Stimulated activated CD4-positive, alpha-beta T cell treated with anti-CD3 and anti-CD28 coated beads, Interleukin-1b, Interleukin-23, amount 100 ng/mL, for 4 hours (primary cell): ENCODE measurements at regions not wholly inside any gene's neighbourhood (a gene's known extent, or its start where the extent isn't known, plus 50 kb on each side); places are given as distances from the start of the nearest gene placed in this dataset.
"Not testable (repeated sequence)": the region's sequence is repeated elsewhere in the genome, so short reads cannot be mapped to it uniquely, and the experiment has no call there.

Experiments used
- DNase-seq, 2 donors: peaks; one replicate each; pipeline ENCODE4 v3.0.0-alpha.2; 2020; ENCODE audit warnings: low read depth in 2 of 2

DNA sequence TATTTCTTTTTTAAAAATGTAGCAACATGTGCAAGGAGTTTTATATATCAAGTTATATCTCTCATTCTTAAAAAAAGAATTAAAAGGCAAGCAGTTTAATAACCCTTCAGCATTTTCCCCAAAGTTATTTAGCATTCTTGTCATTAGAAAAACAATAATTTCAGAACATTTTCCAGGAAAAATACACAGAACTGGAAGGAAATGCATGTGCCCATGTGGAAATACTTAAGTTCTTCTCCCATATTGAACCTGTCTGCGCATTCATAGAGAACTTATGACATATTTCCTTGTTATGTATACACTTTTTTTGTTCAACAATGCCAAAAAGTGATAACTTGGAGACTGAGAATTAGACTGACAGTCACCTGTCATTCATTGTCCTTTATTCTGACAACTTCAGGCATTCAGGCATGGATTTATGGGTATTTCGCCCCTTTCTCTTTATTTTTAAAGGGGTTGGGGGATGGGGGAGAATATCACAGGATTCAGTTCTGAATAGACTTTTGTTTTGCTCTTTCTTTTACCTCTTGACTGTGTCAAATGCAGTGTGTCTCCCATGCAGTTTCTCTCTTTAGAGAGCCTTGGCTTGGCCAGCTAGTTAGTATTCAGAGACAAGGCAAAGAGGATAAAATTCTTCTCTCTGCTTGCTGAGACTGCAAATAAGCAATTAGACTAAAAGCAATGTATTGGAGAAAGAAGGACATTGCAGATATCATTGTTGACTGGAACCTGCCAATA, 701.0 kb downstream of the NR2F1-AS1 start:
- DNase-seq: no peak

- DNase-seq: no peak
Measured at GRCh38 chr5:92874790-92875189, 706.2 kb downstream of the NR2F1-AS1 start.

- no peak for DNase-seq
Measured at GRCh38 chr5:92868442-92868841, 712.6 kb downstream of the NR2F1-AS1 start.

DNA sequence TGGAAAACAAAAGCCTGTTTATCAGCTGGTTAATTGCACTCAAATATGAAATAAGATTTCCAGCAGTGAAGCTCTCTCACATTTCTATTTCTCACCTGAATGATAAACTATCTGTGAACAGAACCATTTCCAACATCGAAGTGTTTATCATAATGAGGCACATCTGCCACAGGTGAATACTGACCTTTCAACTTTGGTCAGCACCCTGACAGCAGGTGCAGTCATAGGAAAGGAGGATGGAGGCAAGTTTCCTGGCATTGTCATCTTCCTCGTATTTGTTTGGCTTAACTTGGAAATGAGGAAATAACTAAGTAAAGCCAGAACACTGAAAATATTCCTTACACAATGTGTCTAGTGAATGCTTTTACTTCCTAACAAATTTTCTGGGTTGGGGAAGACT, 716.4 kb downstream of the NR2F1-AS1 start:
- DNase-seq: no peak

GRCh38 chr5:92863666-92864065, 717.4 kb downstream of the NR2F1-AS1 start:
- DNase-seq: no peak

- no peak for DNase-seq
Measured at GRCh38 chr5:92861531-92862285, 719.3 kb downstream of the NR2F1-AS1 start.

- no peak for DNase-seq
Measured at GRCh38 chr5:92860061-92860460, 721.0 kb downstream of the NR2F1-AS1 start.

GRCh38 chr5:92852219-92852618, 728.8 kb downstream of the NR2F1-AS1 start:
- no peak for DNase-seq

GRCh38 chr5:92850886-92851285, 730.1 kb downstream of the NR2F1-AS1 start:
- no peak for DNase-seq

- DNase-seq: no peak
Measured at GRCh38 chr5:92849756-92850155, 731.3 kb downstream of the NR2F1-AS1 start.

GRCh38 chr5:92841604-92842155, 739.3 kb downstream of the NR2F1-AS1 start:
- DNase-seq: no peak

DNA sequence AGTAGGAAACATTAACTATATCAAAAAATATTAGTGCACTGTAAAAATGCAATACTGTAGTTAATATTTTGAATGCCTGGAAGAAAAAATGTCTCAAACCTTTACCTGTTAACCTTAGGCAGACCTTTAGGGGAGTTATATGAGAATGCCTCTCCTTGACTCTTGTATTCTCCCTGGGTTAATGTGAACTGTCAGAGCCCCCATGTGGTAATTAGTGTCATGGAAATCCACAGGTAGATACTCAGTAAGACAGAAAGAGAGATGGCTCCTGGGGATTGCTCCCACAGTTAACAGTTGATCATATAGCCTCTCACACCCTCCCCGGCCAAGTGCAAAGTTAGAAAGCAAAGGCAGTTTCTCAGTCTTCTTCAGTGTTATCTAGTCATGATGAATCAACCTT, 742.8 kb downstream of the NR2F1-AS1 start:
- DNase-seq: no peak

GRCh38 chr5:92836855-92837755, 743.9 kb downstream of the NR2F1-AS1 start:
- DNase-seq: no peak

DNA sequence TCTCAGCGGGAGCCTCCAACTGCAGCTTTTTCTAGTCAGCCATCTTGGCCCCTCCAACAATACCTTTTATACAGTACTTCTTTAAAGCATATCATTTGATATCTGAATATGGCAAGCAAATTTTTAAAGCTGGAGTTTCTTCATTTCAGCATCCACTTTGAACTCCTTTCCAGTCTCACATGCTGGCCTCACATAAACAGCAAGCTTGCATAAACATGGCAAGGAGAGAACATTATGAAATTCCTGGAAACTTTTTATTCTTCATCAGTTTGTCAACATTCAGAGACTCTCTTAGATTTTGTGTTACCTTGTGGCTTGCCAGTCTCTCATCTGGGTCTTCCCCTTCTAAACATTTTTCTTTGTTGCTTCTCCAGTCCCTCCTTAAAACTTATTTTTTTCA, 745.3 kb downstream of the NR2F1-AS1 start:
- DNase-seq: no peak

- DNase-seq: not testable (repeated sequence)
Measured at GRCh38 chr5:92823551-92823950, 757.5 kb downstream of the NR2F1-AS1 start.

GRCh38 chr5:92822183-92822582, 758.8 kb downstream of the NR2F1-AS1 start:
- no peak for DNase-seq

DNA sequence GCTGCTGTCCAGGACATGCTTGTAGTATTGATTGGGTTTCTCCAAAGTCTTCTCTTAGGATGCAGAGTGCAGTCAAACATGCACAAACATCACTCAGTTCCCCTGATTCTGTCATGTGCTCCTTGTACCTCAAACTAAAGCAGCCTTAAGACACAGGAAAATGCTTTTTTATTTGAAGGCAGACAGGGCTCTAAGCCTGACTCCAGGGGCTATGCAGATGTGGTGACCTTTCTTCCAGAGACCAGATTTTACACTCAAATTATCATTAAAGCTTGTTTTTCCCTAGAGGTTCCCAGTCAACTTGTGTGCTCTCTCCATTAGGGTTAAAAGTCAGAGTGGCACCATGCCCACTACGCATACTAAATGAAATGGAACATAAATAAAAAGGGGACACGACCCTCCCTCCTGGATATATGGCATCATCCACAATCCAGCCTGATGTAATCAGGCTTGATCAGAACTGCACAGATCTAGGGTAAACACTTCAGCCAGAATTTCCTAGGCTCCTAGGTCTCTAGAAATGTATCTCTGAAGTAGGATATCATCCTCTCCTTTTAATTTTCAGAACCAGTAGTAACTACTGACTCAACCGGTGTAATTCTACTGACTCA, 771.1 kb downstream of the NR2F1-AS1 start:
- no peak for DNase-seq

GRCh38 chr5:92808474-92808873, 772.5 kb downstream of the NR2F1-AS1 start:
- DNase-seq: no peak

DNA sequence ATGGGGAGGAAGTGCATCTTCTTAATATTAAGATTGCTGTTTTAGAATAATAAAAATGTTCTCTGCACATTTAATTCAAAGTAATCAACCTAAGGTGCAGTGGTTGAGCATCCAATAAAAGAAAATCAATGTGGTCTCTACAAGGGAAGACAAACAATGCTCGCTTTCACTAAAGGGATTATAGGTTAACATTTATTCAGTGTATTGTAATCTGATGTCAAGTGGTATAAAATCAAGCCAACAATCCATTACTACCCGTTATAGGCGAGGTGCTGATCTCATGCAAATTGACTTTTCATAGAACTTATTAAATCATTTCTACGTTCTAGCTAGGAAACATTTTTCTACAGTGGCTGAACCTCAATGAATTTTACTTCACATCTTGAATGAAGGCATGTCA, 773.9 kb downstream of the NR2F1-AS1 start:
- DNase-seq: no peak

DNA sequence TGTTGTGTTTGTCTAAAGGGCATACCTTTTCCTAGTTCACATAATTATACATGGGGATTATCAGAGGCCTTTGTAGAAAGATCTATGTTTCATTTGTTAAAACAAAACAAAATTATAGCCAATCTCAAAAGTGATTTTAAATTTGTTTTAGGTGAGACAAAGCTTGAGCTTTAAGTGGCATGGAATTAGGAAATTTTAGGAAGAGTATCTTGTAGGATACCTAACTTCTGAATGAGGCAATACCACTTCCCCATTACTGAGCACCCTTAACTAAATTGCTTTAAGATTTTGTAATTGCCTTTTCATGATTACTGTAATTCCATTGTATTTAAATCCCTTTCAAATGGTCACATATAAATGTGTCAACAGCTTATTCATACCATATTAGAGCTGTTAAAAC, 775.6 kb downstream of the NR2F1-AS1 start:
- DNase-seq: no peak

DNA sequence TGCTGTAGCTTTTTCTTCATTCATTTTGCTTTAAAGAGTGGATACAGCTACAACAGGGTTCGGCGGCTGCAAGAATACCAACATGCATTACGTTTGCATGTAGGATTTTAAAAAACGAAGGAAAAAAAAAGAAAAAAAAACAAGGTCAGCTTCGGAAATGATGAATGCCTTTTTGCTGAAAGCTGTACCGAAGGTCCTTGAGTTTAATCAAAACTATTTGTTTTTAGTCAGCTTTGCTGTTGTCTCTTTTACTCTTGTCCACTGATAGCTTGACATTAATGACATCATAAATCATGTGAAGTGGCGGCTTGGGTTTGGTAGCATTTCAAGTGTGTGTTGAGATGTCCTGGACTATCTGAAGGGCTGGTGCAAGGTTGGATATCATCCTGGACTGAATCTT, 779.1 kb downstream of the NR2F1-AS1 start:
- no peak for DNase-seq

DNA sequence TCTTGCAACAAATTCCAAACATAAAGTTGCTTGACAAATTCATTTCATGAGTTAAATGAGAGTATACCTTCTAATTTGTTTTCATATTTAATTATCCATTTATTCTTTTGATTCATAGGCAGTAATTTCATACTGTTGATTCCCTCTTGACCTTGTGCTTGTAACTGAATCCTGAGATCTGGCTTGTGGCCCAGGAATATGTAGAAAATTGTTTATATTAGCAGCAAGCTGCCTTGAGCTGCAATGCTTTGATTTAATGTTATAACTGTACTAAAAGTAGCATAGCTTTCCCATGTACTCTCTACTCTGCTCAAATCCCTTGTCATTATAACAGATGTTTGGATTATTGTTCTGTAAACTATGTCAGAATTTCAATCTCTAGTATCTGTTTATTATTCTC, 780.7 kb downstream of the NR2F1-AS1 start:
- DNase-seq: no peak
